CD1c-positive myeloid dendritic cell (primary cell): ENCODE measurements at regions not wholly inside any gene's neighbourhood (a gene's known extent, or its start where the extent isn't known, plus 50 kb on each side); places are given as distances from the start of the nearest gene placed in this dataset.
"Not testable (repeated sequence)": the region's sequence is repeated elsewhere in the genome, so short reads cannot be mapped to it uniquely, and the experiment has no call there.

Experiments
- DNase-seq: peaks from one replicate; pipeline ENCODE4 v3.0.0-alpha.2; 2016; ENCODE audit errors: extremely low spot score

DNA sequence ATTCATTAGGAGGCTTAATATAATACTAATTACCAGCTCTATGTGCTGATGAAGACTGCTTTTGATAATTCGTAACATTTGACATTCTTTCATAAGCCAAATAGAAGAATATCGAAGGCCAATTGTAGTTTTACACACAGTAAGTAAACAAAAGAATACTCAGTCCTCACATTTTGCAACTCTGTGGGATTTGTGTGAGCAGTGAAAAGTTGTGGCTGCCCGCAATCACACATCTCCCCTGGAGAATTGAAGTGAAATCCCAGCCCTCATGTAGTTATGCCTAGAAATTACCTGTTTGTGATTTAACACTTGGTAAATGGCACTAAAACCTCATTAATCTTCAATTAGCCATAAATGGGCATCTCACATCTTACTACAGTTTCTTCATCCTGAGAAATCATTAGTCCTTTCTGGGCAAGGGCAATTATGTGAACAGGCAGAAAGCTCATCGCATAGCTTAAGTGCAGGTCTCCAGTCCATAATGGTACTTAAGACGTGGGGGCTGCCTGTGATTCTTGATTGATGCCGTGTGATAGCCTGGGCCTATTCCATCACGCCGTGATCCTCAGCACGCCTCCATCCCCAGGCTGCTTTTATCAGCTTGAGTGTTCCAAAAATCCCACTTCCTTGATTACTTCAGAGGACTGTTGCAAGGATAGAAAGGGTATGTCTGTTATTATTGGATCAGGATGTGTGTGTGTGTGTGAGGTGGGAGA is 97.9 kb upstream of the METTL14 start:
- no peak for DNase-seq

DNA sequence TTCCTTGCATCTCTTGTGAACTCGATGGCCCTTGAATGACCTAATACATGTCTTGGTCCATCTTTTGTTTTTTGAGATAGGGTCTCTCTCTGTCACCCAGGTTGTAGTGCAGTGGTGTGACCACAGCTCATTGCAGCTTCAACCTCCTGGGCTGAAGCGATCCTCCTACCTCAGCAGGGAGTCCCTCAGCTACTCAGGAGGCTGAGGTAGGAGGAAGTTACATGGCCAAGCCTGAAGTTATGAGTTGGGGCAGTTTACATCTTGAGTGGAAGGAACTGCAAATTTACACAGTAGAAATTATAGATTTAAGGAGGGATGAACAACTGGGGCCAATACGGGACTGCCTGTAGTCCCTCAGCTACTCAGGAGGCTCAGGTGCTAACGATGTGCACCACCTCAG is 97.2 kb upstream of the METTL14 start:
- no peak for DNase-seq

DNA sequence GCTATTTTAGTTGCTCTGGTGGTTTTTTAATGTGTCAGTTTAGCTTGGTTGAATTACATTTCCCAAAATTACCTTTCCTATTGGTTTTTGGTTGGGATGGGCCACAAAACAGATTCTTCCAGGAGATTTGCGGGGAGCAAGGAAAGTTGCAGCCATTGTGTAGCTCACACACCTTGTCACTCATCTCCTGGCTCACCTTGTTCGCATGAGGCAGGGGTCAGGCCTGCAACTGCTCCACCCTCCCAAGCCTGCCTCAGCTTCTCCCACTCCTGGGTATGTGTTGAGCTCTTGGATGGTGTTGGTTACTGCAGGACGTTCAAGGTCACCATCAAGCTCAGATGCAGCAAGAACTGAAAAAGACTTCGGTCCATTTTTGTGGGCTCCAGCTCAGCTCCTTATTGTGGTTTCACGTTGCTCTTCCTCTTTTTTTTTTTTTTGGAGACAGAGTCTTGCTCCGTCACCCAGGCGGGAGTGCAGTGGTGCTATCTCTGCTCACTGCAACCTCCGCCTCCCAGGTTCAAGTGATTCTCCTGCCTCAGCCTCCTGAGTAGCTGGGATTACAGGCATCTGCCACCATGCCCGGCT is 95.6 kb upstream of the METTL14 start:
- DNase-seq, result peak; percentile 38

DNA sequence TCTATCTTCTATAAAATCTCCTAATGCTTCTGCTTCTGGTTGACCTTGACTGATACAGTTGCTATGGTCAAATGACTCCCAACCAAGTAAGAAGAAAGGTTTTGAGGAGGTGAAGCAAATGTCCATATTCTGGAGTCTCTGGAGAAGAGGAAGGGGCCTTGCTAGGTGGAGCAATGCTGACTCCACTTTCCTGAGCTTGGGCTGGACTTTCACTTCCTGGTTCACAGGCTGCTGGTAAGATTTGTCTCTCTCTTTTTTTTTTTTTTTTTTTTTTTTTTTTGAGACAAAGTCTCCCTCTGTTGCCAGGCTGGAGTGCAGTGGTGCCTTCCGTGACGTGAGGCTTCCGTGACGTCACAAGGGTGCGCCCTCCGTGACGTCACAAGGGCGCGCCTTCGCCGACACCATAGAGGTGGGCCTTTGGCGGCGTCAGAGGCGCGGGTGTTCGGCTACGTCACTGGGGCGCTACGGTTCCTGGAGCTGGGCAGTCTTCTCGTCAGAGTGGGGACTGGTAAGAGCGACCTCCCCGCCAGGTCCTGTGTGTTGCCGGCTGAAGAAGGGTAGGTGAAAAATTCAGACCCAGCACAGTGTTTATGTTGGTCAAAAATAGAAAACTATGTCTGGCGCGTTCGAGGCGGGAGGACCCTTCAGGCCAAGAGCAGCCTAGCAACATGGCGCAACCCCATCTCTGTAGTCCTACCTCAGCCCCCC is 93.7 kb upstream of the METTL14 start:
- peak; percentile 99 for DNase-seq

DNA sequence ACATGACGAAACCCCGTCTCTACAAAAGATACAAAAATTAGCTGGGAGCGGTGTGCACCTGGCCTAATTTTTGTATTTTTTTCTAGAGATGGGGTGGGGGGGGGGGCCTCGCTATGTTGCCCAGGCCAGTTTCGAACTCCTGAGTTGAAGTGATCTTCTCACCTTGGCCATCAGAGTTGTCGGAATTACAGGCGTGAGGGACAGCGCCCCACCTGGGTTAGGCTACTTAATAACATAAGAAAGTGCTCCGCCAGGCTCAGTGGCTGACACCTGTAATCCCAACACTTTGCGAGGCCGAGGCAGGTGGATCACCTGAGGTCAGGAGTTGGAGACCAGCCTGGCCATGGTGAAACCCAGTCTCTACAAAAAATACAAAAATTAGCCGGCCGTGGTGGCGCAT is 92.9 kb upstream of the METTL14 start:
- DNase-seq, result not testable (repeated sequence)

DNA sequence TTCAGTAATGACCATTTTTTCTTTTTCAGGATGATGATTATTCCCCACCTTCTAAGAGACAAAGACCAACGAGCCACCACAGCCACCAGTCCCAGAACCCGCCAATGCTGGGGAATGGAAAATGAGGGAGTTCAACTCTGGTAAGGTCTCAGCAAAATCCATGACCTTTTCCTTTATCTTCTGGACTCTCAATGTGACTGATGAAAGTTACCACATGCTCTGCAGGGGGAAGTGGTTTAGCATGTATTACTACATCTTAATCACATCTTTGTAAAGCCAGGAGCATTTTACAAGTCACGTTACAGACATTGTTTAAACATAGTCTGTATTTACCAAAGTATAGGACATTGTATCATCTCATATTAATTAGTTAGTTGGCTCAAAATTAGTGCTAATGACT is 89.3 kb upstream of the METTL14 start:
- DNase-seq, result not testable (repeated sequence)

DNA sequence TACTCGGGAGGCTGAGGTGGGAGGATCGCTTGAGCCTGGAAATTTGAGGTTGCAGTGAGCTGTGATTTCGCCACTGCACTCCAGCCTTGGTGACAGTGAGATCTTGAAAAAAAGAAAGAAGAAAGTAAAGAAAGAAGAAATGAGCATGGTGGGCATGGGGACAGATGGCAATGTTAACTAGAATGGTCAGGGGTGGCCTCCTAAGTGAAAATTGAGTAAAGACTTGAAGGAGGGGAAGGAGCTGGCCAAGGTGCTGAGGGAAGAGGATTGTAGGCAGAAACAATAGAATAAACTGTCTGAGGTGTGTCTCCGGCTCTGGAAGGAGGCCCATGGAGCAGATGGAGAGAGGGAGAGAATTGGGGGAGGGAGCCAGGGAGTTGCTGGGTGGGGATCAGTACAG is 60.1 kb upstream of the METTL14 start:
- DNase-seq, result not testable (repeated sequence)

DNA sequence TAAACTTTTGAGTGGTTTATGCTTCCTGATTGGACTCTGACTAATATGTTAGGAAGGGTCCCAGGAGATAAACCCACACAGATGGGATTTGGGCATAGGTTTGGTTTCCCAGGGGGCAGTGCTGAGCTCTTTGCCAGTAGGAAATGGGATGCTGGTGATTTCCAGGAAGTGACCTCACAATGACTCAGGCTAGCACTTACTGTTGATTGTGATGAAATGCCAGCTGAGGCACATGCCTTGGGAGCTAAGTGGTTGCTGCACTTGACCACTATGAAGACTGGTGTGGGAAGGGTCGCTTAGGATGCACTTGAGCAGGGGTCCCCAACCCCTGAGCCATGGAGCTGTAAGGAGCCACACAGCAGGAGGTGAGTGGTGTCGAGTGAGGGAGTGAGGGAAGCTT is 55.5 kb upstream of the METTL14 start:
- peak; percentile 15 for DNase-seq

DNA sequence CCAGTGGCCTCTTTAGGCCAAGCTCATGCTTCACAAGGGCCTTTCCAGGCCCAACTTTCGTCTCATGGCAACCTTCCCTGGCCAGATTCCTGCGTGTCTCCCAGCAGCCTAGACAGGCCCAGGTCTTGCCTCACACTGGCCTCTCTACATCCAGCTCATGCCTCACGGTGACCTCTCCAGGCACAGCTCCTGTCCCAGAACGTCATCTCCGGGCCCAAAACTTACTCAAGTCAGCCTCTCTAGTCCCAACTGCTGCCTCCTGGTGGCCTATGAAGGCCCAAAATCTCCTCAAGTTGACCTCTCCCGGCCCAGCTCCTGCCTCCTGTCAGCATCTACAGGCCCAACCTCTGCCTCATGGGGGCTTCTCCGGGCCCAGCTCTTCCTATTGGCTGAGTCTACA is 54.3 kb upstream of the METTL14 start:
- DNase-seq, result not testable (repeated sequence)

DNA sequence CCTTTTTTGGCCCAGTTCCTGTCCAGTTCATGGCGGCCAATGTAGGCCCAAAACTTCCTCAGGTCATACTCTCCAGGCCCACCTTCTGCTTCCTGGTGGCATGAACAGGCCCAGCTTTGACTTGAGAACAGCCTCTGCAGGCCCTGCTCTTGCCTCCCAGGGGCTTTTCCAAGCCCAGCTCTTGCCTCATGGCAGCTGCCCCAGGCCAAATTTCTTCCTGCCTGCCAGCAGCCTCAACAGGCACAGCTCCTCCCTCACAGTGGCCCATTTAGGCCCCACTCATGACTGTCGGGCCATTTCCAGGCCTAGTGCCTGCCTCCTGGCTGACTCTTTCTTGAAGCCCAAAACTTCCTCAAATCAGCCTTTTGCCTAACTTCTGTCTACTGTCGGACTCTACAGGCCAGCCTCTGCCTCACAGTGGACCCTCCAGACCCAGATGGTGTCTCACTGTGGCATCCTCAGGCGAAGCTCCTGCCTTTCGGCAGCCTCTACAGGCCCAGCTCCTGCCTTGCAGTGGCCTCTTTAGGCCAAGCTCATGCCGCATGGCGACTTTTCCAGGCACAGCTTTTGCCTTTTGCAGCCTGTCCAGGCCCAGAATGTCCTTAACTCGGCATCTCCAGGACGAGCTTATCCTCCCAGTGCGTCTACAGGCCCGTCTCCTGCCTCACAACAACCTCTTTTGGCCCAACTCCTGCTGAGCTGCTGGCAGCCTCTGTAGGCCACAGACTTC is 53.7 kb upstream of the METTL14 start:
- DNase-seq, result not testable (repeated sequence)

DNA sequence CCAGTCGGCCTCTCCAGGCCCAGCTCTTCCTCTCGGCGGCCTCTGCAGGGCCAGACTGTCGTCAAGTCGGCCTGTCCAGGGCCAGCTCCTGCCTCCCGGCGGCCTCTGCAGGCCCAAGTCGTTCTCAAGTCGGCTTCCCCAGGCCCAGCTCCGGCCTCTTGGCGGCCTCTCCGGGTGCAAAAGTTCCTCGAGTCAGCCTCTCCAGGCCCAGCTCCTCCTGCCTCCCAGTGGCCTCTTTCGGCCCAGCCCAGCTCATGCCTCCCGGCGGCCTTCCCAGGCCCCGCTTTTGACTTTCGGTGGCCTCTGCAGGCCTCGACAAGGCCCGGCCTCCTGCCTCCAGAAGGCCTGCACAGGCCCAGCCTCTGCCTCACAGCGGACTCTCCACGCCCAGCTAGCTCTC is 51.7 kb upstream of the METTL14 start:
- DNase-seq, result not testable (repeated sequence)

DNA sequence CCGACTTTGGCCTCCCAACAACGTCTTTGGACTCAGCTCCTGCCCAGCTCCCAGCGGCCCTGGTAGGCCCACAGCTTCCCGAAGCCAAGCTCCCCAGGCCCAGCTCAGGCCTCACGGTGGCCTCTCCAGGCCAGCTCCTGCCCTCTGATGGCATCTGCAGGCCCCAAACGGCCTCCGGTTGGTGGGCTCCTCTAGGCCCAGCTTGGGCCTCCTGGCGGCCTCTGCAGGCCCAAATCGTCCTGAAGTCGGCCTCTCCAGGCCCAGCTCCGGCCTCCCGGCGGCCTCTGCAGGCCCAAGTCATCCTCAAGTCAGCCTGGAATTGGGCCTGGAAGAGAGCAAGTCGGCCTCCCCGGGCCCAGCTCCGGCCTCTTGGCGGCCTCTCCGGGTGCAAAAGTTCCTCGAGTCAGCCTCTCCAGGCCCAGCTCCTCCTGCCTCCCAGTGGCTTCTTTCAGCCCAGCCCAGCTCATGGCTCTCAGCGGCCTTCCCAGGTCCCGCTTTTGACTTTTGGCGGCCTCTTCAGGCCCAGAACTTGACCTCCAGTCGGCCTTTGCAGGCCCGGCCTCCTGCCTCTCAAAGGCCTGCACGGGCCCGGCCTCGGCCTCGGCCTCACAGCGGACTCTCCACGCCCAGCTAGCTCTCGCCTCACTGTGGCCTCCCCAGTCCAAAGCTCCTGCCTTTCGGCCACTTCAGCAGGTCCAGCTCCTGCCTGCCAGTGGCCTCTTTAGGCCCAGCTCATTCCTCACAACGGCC is 50.9 kb upstream of the METTL14 start:
- not testable (repeated sequence) for DNase-seq
